GM18502 (cell line): ENCODE measurements at regions not wholly inside any gene's neighbourhood (a gene's known extent, or its start where the extent isn't known, plus 50 kb on each side); places are given as distances from the start of the nearest gene placed in this dataset.

Experiments used
- ATAC-seq: cut with Tn5 transposase; IDR thresholded peaks from one replicate; pipeline ENCODE4 v1.9.1; 2021; ENCODE audit warnings: mild to moderate bottlenecking; ENCODE audit not compliant: unreplicated experiment, poor library complexity

DNA sequence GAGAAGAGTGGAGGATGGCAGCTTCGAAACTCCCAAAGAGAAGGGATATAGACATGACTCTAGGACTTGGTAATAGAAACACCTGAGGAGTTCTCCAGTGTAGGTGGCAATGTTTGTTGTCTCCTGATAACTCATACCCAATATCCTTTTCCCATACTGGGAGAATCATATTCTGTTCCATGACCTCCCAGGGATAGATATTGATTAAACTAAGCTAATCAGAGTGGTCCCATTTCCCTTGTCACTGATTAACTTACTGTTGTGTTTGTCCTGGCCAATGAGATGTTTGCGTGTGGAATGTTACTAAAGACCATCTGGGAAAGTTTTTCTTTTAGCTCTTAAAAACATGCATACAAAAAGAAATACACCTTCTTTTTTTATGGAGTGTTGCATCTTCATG lies 85.6 kb downstream of the RPL22L1 start:
- ATAC-seq = no peak

DNA sequence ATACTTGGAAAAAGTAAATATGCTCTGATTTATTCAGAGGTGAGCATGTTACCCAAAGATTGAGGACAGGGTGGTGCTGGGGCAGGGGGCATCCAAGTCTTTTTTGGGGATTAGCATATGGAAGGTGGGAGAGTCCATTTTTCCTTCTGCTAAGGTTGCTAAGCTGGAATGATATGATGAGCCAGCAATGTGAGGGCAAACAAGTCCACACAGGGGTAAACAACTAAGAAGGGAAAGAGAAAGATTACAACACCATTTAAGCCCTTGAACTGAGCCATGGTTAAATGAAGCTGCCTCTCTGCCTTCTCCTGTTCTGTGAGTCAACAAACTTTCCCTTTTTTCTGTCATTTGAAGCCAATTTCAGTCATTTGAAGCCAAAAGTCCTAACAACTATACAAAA lies 89.0 kb downstream of the RPL22L1 start:
- ATAC-seq = no peak

DNA sequence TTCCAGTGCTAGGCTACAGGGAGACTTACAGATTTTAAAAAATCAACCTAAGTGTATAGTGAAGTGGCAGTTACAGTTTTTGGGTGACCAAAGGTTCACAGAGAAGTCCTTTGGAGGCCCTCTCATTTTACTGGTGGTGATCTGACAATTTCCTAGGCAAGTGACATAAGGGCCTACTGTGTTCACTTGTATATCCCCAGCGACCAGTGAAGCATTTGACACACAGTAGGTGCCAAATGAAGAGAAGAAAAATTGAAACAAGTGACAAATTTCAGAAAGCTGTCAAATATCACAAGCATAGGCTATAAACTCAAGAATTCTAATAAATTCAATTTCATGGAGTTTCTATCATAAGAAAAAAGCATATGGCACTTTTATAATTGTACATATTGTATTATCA lies 89.5 kb downstream of the RPL22L1 start:
- no peak for ATAC-seq

DNA sequence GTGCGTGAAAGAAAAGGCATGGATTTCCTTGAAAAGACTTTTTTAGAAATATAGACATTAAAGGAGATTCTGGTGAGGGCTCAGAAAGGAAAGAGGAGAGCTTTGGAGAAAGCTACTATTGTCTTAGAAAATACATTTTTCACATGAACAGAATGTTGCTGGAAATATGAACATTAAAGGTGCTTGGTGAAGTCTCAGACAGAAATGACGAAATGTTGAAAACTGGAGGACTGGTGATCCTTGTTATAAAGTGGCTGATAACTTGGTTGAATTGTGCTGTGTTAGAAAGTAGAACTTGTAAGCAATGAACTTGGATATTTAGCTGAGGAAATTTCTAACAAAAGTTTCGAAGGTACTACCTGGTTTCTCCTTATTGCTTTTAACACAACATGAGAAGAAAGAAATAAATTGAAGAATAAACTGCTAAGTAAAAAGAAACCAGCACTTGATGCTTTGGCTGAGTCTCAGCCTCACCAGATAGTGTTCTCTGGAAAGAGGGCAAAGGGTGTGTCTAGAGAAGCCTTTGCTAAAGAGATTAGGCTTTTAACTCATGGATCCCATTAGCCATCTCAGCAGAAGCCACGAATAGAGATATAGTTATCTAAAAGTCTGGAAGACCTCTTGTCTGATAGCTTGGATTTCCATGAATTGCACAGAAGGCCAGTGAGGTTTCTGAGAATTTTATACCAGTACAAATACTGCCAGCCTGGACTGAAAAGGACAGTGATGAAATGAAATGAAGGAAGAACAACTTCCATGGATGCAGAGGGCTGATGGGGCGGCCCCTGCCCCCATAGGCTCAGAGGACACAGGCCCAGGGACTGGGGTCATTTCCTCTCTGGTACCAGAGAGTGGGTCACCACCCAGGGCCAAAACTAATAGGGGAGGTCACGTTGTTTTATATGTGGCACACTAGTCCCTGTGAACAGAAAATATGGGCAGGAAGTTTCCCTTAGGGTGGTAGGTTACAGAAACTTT lies 91.5 kb downstream of the RPL22L1 start:
- ATAC-seq = no peak

DNA sequence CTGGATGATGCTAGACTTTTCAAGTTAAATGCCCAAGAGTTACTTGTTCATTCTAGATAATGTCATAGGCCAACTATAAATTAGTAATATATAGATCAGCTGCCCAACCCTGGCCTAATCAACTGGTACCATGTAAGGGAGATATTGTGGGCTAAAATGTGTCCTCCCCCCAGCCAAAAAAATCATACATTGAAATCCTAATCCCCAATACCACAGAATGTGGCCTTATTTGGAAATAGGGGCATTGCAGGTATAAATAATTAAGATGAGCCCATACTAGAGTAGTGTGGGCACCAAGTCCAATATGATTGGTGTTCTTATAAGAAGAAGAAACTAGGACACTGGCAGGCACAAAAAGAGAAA lies 92.5 kb downstream of the RPL22L1 start:
- ATAC-seq = no peak

DNA sequence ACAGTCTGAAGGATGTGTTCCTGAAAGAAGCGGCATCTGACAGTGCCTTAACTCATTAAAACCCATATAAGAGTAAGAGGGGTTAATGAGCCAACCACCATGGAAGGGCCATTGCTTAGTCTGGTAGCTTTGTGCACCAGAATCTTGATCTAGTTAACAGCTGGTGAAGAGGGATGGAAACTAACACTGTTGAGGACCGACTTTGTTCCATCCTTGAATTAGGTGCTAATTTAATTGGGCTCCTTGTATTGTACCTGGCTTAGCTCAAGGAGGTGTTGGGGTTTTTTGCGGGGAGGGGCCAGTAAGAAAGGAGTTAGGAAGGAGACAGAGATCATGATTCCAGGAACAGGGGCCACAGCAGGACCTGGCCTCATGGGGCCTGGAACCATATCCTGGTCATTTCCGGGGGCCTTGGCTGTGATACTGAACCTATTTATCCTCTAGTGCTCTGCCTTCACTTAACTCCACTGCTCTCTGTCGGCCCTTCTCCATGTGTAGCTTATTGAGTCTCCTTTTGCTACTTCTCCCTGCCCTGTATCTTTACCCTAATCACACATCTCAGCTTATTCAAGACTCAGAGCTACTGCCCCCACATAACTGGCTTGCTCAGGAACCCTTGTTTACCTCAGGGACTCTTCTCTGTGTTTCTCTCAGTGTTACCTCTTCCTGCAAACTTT lies 93.0 kb downstream of the RPL22L1 start:
- no peak for ATAC-seq

DNA sequence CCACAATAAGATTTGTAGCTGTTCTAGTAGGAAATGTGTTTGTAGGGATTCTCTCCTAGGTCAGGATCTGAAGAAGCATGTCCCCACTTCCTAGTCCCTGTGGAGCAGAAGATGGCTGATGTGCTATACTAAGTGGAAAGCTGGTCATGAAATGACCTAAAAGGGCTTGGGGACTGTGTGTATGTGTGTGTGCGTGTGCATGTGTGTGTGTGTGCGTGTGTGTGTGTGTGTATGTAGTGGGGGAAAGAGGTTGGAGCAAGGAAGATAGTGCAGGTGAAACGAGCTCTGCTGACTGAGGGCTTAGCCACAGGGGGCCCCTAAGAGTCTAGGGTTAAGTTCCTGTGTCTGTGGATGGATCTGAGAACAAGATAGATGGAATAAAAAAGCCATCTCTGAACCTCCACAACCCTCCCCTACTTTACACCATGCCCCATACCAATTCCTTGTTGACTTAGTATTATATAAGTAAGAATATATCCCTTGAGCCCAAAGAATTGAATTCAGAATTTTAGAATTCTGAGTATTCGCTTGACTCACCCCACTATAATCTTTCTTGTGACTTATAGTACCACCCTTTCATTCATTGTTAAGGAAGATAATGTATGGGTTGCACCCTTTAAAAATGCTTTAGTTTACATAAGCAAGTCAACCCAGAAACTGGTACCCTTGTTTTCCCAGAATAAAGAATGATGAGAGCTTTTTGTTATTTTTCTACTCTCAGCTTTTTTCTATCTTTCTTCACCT lies 96.1 kb downstream of the RPL22L1 start:
- ATAC-seq = no peak

DNA sequence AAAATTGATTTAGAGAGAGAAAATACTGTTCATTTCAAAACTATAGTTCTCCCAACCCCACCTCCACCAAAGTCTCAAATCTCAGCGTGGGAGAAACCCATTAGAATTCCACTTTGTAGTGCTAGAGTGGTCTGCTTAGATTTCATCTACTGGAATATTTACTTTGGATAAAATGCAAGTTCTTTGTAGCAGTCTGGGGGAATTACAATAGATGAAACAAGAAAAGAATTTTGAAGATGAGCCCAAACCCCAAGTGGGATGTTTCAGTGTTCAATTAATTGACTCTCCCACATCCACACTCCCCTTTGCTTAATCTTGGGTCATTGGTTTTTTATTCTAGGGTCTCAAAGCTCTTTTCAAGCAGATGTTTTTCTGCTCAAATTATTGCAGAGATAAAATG lies 97.8 kb downstream of the RPL22L1 start:
- ATAC-seq = no peak

DNA sequence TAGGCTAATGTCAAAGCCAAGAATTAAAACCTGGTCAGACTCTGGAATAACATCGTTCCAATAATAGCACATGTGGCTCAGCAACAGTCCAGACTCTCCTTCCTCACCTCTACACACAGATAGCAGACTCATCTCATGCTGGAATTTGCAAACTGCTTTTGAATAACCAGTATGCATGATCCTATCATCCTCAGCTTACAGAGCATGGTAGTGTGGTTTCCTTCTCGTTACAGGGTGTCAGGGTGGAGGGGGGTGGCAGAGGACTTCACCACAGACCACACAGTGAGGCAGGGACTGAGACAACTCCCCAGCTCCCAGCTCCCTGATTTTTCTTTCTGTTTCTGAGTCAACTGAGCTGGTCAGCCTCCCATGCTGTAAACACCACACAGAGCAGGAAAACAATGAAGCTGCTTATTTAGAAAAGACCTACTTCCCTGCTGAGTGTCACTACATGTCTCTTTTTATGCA lies 101.6 kb downstream of the RPL22L1 start:
- no peak for ATAC-seq

DNA sequence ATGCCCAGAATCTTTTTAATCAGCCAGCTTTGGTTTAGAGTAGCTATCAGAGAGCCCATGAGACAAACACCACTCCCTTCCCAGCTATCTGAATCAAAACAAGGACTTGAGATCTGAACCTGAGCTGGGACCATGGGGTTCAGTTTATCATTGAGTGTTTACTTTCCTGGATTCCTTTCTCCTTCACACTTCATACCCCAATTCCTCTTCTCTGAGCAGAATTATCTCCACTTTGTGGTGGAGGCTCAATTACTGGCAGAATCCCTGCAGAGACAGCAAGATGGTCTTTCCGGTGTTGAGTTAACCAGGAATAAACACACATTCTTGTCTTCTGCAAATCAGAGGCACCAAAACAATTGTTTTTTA lies 102.4 kb downstream of the RPL22L1 start:
- no peak for ATAC-seq

DNA sequence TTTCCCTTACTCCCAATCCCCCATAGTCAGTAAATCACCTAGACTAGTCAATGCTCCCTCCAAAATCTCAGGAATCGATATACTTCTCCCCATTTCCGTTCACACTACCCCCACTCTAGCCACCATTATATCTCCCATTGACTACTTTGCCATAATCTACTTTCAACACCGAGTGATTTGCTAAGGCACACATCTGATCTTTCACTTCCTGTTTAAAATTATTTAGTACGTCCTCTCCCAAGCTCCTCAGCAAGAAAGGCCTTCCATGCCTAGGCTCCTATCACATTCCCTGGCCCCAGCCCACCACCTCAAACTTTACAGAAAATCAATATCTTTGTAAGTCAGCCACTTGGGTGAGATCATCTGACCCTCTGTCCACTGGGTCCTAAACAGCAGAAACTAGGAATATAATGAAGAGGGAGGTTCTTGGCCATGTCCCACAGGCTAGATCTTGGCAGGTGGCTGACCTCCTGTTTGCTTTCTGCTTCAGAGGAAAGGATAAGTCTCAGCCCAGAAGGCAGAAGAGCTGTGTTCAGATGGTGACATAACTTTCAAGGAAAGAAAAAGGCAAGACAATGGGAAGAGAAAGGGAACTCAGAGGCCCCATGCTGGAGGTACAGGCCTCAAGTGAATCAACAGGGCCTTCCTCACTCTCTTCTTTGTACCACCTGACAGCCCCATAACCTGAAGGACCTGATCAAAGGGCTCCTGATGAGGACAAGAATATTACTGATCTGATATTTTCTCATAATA lies 103.0 kb downstream of the RPL22L1 start:
- no peak for ATAC-seq

DNA sequence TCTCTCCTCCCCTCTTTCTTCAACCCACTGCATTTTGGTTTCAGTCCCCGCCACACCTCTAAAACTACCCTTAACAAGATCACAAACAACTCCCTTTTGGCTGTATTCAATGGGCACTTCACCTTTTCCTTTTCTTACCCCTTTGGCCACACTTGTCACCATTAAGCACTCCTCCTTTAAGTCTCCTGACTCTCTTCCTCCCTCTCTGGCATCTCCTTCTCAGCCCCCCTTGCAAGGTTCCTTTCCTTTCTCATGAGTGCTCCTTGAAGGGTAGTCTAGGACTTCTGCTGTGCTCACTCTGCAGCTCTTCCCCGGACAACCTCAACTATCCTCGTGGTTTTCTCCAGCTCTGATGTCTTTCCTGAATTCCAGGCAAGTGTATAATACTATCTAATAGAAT lies 103.7 kb downstream of the RPL22L1 start:
- ATAC-seq = no peak

DNA sequence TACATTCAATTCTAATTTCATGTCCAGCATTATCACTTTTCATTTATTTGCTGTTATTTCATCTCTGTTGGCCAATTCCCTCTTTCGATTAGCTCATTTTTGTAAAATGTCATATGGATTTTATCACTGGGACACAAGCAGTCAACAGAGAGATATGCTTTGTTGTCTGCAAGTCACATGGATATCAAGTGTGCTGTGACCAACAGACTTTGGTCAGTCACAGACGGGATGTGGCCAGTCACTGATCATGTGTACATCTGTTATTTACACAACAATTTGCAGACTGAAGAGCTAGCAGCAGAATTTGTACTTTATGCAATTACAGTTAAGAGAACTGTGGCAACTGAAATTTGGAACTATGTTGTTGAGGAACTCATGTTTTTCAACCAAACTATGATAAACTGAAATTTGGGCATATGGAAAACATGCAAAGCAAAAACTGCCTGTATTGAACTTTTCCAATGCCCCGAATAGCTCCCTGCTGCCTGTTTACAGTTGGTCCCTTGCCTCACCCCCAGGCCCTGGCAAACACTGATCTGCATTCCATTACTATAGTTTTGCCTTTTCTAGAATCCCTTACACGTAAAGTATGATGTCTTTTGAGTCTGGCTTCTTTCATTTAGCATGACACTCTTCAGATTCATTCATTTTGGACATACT lies 104.4 kb downstream of the RPL22L1 start:
- no peak for ATAC-seq

DNA sequence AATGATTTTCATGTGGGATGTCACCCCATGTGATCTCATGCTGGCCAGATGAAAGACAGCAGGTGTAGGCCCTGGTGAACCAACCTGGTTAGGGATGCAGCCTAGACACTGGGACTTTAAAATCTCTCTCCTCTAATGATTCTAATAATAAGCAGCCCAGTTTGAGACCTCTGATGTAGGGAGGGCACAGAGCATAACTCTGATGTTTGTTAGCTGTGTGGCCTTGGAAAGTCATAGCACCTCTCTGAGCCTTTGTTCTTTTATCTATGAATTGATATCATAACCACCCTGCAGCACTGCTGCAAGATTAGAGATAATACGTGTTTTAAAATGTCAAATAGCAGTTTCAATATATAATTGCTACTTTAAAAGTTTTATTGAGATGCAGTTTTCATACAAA lies 106.0 kb downstream of the RPL22L1 start:
- ATAC-seq = no peak

DNA sequence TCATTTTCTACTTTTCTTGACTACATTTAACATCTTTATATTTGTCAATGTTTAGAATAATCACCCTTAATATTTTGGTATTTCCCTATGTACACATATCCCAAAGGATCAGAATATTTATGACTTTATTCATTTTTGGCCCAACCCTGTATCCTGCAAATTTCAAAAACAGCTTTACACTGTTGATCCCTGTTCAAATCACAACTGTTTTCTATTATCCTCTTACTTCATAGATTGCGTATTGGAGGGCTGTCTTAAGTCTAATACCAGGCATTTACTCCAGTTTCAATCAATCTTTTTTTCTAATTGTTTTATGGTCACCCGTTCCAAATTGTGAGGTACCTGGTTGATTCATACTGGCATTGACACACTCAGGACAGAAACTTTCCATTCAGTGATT lies 107.9 kb downstream of the RPL22L1 start:
- no peak for ATAC-seq

DNA sequence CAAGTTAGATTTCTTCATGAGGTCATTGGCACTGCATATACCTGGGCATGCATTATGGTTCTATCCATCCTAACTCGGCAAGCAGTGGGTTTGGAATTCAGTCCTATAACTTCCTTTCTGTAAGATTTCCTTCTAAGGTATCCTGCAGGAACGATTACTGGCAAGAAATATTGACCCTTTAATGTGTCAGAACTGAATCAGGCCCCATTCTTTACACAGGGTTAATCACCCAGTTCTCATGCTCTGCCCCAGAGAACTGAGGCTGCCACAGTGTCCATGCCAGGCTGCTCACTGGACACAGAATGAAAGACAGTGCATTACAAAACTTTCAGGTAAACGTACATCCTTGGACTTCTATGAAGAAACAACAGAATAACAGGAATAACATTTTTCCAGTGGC lies 108.9 kb downstream of the RPL22L1 start:
- no peak for ATAC-seq

DNA sequence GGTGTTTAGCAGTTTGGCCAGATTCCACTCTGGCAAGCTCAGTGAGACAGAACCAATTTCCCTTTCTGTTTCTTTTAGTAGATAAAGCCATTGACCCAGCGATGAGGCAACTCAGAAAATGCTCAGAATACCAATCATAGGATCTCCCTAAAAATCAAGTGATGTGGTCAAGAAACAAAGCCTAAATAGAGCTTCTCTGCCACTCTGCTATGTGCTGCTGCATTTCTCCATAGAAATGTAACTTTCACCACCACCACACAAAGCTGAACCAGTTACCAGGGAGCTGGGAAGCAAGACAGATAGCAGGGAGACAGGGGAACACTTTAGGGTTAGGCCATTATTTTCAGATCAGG lies 109.8 kb downstream of the RPL22L1 start:
- no peak for ATAC-seq

DNA sequence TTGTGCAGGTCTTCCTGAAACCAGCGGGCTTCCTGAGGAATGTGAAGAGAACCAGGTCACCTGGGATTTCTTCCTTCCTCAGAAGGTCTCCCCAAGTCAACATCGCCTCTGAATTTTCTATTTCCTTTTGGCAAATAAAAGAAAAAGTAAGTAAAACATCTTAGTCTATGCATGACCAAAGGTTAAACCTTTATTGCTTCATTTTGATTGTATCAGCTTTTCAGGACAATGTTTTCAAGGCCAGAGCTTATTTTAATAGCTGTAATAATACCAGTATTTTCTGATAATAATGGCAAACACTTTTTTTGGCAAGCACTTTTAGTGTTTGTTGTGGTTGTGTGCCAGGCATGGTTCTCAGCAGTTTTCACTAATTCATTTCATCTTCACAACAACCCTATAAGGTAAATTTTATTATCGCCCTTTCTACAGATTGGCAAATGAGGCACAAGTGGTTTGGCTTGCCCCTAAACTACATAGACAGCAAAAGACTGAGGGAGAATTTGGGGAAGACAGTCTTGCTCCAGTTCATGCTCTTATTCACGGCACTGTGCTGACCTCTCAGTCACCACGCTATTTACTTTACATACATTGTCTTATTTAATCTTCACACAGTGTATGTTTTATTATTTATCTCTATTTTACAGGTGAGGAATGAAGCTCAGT lies 110.4 kb downstream of the RPL22L1 start:
- ATAC-seq = no peak

DNA sequence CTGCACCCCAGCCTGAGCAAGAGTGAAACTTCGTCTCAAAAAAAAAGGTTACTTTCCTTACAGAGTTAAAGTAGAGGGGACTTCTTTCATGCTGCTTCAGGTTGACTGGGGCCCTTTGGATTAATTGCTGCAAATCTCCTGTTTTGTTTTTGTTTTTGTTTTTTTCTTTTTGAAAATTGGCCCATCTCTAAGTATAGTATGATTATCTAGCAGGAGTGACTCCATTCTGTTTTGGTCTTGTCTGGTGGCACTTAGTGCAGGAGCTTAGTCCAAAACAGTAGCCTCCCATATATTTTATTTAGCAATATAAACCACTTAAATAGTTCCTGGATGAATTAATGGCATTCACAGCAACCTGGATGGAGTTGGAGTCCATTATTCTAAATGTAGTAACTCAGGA lies 113.0 kb downstream of the RPL22L1 start:
- ATAC-seq = no peak
